HK-2 (cell line): ENCODE measurements at regions not wholly inside any gene's neighbourhood (a gene's known extent, or its start where the extent isn't known, plus 50 kb on each side); places are given as distances from the start of the nearest gene placed in this dataset.

Experiments used
- DNase-seq: peaks from one replicate; pipeline ENCODE4 v3.0.0-alpha.2; 2018; ENCODE audit not compliant: unreplicated experiment

DNA sequence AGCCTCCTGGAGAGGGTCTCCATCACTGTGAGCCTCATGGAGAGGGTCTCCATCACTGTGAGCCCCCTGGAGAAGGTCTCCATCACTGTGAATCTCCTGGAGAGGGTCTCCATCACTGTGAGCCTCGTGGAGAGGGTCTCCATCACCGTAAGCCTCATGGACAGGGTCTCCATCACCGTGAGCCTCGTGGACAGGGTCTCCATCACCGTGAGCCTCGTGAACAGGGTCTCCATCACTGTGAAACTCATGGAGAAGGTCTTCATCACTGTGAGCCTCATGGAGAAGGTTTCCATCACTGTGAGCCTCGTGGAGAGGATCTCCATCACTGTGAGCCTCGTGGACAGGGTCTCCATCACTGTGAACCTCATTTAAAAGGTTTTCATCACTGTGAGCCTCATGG, 140.0 kb downstream of the ERMARD start:
- DNase-seq, result no peak

DNA sequence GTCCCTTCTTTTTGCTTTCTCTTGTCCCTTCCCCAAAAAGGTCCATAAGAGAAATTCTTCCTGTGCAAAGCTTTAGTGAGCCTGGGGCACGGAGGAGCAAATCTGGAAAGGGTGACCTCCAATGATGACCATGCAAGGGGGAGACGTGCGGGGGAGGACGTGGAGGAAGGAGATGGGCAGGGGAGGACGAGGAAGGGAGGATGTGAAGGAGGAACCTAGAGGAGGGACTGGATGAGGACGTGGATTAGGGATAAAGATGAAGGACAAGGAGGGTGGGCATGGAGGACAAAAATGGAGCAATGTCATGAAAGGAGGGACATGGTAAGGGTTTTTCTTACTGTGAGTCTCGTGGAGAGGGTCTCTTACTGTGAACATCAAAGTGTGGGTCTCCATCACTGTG, 139.5 kb downstream of the ERMARD start:
- DNase-seq, result no peak

DNA sequence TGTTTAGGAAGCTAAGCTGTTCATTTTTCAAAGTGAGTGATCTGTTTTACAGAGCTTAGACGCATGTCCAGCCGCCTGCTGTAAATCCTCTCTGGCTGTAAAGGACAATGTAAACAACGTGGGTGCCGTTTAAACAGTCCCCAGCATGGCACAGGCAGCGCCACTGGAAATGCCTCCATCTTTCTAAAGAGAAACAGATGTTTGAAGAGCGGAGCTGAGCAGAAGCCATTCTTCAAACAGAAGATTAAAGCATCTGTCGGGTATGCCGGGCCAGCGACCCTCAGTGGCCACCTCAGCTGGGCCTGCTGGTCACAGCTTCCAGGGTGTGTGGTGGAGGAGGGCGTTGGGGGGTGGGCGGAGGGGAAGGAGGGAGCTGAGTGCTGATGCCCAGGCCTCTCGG, 138.6 kb downstream of the ERMARD start:
- no peak for DNase-seq

DNA sequence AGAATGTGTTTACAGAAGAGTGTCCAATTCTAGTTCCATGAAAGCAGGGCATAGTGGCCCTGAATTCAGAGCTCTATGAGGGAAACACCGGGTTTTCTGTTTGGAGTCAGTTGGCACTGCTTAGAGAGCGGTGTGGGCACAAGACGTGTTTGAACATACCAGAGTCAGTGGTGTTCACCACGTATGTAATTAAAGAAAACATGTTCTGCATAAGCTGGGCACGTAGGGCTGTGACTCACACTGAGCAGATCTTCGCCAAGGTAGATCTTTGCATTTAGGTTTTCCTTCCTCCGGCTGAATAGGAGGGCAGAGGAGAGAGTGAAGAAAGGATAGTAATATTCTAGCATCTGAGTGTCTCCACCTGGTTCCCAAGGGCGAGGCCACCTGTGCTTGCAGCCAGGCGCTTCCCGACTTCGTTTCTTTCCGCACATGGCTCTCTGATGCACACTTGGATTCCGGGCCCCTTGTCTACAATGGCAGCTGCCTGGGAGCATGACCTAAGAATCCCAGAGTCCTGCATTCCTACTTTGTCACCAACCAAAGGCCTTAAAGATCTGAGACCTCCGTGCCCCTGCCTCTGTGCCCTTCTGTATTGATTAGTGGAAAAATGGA, 136.2 kb downstream of the ERMARD start:
- no peak for DNase-seq

DNA sequence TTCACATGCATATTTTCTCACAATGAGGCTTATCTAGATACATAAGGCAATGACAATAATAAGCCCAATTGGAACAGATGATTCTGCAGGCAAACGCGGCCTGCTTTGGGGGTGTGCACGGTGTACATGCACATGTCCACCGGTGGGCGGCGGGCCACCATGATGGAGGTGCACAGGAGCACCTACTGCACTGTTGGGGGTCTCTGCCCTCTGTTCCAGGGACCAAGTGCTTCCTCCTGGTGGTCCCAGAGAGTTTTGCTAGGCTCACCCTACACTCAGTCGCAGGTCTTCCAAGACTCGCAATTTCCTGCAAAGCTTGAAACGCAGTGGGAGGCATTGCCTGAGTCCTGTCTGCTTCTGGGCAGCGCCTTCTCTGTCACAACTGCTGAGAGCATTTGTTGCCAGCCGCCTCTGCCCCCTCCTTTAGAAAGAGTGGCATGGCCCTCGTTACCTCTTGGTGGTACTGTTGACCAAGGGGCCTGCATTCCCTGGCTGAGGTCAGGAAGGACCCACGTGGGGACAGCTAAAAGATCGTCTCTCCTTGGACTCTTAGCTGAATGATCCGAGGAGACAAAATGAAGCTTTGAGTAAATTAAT, 135.3 kb downstream of the ERMARD start:
- no peak for DNase-seq

DNA sequence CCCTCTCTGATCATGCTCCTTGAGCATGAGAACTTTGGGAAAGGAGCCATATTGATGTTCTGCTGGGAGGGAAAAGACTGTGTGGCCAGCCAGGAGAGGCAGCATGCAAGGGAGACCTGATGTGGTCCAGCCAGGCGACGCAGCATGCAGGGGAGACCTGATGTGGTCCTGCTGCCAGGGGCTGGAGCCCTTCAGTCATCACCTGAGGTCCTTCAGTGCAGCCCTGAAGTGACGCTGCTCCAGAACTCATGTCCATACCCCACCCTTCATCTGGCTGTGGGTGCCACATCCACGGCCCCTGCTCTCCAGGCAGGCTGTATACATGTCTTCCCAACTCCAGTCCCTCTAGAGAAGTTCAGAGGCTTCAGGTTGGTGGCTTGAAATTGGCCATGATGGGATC, 134.4 kb downstream of the ERMARD start:
- no peak for DNase-seq

DNA sequence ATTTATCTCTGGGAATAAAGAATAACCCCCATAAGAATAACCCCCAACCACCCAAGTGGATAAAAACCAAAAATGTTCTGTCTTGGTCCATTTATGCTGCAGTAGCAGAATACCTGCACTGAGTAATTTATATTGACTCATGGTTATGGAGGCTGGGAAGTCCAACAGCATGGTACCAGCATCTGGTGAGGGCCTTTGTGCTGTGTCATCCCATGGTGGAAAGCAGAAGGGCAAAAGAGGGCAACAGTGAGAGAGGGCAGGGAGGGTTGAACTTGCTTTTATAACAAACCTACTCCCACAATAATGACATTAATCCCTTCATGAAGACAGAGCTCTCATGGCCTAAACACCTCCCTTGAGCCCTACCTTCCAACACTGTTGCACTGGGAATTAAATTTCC, 133.7 kb downstream of the ERMARD start:
- DNase-seq, result no peak

DNA sequence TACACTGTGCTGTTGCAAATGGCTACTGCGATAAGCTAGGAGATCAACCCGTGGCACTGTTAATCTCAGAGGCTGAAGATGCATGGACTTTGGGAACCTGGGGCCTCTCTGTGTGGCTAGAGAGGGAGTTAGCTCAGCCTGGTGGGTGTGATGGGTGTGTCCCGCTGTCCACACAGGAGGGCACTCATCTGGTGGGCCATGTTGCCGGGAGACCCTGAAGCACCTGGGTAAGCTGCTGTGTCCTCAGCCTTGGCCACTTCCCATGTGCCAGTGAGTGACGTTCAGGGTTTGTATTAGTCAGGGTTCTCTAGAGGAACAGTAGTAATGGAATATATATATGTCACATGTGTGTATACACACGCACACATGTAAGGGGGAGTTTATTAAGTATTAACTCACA, 132.7 kb downstream of the ERMARD start:
- DNase-seq, result no peak

DNA sequence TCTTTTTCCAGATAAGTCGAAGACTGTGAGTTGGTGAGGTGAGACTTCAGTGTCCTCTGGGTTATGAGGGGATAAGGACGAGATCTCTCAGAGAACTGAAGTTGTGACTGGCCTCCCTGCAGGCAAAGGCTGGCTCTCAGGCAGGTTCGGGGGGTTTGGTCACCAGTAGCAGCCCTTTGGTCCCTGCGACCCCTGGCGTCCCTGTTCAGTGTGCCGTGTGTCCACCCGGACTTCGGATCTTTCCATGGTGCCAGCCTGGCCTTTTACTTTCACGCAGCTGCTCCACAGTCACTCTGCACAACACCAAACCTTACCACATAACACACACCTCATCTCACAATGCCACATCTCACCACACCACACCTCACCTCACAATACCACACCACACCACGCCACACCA, 131.9 kb downstream of the ERMARD start:
- DNase-seq, result no peak

DNA sequence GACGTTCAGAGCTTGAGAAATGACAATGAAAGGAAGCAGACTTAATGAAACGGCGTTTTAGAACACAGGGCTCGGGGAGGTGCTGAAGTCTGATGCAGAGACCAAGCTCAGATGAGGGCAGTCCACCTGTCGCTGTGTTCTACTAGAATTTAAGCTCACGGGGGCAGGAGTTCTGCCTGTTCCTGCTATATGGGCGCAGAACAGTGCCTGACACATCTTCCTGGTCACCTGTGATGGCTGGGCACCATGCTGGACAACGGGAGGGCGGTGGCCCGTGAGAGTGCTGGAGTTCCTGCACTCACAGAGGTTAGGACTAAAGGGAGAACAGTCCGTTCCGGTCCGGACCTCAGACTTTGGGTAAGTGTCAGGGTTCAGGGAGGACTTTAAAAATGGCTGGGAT, 130.6 kb downstream of the ERMARD start:
- no peak for DNase-seq

DNA sequence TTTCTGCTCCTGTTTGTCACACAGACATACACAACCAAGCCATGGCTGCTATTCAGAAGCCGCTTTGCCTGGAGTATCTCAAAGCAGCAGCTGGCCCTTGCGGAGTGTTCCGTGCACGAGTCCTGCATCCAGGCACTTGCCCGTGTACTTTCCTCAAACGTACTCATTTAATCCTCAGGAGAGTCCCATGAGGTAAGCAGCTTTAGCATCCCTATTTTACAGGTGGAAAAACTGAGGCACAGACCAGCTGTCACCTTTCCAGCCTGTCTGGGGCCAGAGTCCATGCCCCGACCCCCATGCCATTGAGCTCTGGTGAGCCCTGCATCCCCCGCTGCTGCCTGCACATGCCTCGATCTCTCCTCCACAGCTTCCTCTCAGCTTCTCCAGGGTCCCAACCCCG, 130.0 kb downstream of the ERMARD start:
- no peak for DNase-seq

DNA sequence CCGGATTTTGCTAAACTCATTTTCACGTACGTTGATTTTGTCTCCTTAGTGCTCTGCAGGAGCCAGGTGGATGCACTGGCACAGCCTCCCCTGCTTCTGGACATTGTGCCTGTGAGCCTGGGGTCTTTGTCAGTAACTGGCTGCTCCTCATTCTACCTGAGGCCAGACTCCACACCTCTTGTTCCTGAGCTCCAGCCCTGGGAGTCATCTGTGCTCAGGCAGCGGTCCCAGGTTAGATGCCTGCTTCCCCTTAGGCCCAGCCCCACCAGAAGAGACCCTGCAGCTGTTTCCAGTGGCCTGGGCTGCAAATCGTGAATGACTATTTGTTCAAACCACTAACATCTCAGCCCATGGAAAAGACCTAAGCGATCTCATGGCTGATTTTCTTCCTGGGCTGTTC, 129.1 kb downstream of the ERMARD start:
- DNase-seq, result no peak

DNA sequence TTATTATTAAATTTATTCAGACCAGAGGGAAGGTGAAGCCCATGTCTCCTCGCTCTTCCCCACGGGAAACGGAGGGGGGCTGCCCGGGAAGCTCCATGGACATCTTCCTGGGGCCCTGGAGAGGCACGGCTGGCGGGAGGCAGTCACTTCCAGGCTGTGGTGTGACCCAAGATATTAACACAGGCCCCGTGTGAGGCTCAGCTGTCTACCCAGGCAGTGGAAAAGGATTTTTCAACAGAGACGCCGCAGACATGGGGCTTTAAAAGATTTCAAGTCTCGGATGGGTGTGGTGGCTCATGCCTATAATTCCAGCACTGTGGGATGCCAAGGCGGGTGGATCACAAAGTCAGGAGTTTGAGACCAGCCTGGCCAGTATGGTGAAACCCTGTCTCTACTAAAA, 117.9 kb downstream of the ERMARD start:
- no peak for DNase-seq

DNA sequence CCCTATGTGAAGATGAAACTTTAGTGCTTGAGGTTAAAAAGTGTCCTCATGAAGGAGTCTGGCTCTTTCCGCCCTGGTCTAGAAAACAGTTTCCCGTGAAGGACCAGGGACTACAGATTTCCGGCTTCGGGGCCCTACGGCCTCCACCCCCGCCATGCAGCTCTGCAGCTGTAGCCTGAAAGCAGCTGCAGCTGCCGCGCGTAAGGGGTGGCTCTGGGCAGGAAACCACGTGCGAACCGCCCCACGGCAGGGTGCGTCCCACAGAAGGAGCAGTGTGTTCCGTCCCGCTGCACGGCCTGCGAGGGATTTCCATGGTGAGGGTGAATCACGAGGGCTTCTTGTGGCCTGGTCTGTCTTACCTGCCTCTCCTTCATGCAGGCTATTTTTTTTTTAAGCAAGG, 117.0 kb downstream of the ERMARD start:
- DNase-seq, result no peak

DNA sequence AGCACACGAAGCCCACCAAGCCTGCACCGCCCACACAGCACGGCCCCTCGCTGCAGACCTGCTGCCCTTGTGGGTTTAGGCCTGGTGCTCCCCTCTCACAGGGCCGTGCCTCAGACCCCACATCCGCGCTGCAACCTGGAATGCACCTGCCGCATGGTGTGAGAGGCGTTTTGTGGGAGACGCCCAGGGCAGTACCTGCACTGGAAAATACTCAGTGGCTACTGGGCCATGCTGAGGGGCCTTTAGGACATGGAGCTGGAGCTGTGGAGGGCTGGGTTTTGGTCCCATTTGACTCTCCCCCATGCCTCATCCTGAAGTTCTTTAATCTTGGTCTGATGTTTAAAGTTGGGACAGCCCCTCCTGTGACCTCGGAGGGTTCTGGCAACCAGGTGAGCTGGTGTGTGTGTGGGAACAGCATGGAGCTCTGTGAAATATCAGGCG, 116.3 kb downstream of the ERMARD start:
- DNase-seq, result no peak

DNA sequence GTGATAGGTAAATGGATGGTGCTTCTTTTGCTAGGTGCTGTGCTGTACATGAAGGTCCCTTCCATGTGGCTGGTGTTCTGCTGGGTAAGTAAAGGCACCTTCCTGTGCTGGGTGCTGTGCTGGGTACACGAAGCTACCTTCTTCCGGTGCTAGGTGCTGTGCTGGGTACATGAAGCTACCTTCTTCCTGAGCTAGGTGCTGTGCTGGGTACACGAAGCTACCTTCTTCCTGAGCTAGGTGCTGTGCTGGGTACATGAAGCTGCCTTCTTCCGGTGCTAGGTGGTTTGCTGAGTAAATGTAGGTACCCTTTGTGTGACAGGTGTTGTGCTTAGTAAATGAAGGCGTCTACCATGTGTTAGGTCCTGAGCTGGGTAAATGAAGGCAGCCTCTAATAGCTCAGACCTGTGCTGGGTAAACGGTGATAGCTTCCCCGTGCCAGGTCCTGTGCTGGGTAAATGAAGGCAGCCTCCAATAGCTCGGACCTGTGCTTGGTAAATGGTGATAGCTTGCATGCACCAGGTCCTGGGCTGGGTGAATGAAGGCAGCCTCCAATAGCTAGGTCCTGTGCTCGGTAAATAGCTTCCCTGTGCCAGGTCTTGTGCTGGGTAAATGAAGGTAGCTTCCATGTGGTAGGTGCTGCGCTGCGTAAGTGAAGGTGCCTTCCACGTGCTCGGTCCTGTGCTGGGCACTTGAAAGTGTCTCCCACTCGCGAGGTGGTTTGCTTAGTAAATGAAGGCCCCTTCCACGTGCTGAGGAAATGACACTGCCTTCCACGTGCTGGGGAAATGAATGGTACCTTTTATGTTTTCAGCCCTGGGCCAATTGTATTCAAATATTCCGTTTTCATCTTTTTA, 115.5 kb downstream of the ERMARD start:
- no peak for DNase-seq

DNA sequence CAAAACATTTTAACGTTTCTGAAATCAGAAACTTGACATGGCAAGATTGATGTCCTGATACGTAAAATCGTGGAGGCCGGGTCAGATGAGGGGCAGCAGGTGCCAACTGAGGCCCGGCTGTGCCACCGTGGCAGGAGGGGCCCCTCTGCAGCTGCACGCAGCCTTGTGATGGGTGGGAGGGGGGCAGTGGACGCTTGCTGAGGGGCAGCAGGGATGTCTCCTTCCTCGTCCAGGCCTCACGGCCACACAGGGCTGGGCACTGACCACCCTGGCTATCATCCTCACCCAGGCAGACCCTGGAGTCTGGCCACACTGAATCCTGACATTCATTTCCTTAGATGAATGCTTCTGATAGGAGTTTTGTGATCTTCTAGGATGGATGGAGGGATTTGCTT, 114.7 kb downstream of the ERMARD start:
- no peak for DNase-seq

DNA sequence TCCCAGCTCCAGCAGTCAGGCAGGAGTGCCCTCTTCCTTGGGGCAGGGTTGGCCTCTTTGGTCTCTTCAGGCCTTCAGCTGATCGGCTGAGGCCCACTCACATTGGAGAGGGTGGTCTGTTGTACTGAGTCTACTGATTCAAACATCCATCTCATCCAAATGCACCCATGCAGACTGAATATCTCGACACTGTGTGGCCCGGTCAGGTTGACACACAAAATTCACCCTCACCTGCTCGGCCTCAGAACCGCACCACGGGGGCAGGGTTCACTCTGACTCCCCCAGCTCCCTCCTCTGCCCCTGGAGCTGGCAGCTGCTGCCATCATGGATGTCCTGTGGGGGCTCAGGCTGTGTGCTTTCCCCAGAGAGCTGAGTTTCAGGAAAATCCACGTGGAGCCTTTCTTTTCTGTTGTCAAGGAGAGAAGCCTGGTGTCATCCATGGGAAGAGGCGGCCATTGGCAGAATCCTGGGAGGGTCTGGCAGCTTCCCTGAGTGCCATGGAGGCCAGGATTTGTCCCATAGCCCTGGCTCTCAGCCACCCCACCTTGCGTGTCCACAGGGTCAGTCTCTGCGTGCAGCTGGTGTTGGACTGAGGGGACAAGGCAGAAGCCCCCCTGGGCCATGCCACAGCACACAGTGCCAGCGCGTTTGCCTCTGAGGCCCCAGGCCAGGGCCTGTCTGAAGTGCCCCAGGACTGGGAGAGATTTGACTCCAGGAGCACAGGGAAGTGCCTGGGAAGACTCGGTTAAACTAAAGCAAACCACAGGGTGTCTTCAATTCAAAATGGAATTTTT, 114.1 kb downstream of the ERMARD start:
- no peak for DNase-seq

DNA sequence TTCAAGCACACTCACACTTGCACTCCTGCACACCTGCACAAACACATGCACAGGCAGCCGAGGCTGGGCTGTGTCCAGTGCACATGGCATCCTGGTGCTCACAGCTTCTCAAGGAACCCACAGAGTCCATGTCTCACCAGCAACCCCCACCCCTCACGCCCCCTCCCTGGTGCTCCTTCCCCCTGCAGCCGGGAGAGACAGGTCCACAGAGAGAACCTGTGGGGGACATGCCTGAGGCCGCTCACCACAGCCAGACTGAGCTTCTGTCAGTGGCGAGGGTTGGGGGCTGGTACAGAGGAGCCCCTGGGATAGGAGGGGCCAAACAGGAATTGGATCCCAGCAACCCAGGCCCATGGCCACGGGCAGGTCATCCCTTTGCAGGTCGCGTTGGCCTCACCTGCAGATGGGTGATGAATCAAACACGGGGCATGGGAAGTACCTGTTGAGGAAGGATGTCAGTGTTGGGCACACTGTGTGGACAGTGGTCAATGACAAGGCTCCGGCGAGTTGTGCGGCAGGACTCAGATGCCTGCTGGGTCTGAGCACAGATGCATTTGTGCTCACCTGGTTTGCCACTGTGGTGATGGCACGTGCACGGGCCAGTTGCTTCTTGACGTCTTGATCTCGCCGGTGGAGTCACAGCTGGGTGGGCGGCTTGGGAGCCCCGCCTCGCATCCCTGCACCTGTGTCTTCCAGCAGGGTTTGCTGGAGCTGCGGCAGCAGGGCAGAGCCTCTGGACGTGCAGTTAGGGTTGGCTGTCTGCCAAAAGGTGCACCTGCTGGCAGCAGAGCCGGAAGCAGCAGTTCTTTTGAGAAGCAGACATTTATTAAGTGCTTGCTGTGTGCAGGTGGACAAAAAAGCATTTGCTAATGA, 113.0 kb downstream of the ERMARD start:
- DNase-seq, result no peak

DNA sequence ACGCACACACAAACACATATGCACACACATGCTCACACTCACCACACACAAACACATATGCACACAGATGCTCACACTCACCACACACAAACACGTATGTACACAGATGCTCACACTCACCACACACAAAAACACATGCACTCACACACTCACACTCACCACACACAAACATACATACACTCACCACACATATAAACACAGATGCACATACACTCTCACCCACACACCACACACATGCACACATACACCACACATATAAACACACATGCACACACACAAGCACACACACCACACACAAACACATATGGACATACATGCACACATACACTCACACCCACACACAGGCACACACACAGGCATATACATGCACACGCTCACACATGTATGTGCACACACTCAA, 112.3 kb downstream of the ERMARD start:
- no peak for DNase-seq

DNA sequence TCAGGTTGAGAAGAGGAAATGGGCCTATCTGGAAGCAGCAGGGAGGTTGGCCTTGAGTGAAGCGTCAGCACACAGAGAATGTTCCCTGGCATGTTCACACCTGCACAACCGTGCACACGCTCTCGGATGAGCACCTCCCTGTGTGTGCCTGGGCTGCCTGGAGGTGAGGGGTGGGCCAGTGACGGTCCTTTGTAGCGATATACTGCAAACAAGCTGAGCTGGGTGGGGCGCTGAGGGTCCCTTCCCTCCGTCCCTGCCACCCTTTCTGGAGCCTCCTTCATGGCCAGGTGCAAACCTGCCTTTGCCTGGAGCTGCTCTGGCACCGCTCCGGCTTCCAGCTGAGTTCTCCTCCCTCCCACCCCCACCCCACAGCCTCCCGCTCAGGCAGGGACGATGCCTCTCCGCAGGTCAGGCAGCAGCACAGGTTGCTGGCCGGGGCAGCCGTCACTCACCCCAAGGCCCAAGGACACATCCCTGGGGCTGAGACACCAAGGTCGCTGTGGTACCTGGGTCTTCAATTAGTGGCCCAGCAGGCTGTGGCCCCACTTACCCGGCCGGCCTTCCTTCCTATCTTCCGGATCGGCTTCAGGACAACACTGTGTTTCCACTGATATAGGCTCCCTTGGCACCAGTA, 111.6 kb downstream of the ERMARD start:
- no peak for DNase-seq
